HT1080 (cell line): ENCODE measurements at regions not wholly inside any gene's neighbourhood (a gene's known extent, or its start where the extent isn't known, plus 50 kb on each side); places are given as distances from the start of the nearest gene placed in this dataset.
"Not testable (repeated sequence)": the region's sequence is repeated elsewhere in the genome, so short reads cannot be mapped to it uniquely, and the experiment has no call there.

Experiments used
- DNase-seq: peaks from one replicate; pipeline ENCODE4 v3.0.0-alpha.2; 2015; ENCODE audit warnings: low read depth

DNA sequence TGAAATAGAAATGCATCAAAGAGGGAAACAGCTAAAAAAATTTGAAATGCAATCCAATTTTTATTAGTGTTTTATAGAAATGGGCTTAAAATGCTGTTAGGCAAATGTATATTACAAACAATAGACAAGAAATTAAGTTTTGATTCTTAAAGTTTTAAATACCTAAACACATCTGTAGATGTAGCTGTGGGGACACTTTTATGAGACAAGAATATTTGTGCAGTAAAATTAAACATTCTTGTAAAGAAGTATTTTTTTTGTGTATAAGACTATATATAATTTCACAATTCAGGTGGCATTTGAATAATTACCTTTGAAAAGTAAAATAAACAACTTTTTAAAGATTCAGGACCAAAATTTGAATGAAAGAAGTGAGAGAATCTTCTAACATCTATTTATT is 1015.9 kb downstream of the REEP3 start:
- DNase-seq, result no peak

DNA sequence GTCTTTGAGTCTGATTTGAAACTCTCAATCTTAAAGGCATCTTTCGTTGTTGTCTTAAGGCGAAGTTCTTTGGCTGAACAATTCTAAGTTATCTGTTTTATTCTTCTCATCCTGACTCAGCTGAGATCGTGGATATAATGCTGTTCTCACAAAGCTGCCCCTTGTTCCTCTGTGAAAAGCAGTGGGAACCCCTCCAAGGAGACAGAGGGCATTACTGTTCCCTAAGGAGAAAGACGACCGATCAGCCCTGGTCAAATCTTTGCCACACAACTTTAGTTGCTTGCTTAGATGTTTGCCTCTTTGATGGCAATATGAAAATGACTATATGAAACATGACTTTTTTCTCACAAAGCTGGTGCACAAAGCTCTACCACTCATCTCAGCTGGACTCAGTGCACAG is 1016.7 kb downstream of the REEP3 start:
- no peak for DNase-seq

DNA sequence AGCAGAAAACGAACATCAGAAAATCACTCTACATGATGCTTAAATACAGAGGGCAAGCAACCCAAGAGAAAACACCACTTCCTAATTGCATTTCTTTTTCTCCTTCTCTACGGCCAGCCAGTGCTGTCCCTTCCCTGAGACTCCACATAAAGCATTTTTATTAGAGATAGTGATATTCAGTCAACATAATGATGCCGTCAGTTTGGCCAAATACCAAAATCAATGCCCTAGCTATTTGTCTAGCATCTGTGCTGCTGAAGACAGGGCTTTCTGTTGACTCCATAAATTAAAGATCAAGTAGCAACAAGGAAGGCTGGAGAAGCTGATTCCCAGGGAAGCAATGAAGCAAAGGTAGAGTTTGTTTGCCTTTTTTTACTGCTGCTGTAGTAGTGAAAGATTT is 1024.9 kb downstream of the REEP3 start:
- DNase-seq, result no peak

DNA sequence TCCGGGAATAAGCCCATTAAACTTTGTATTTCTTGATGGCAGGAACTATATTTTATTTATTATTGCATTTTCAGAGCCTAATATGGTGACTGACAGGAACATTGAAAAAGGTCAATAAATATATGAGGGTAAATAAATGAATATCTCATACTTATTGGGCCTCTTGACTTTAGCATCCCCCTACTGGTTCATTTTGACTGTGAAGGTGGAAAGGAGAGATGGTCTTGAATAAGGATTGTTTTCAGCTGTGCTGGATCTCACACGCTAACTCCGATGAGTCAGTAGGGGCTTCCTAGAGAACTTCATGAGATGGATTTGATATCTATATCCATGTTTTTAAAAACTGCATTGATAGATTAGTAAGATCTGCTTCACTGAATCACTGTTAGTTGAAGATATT is 1026.0 kb downstream of the REEP3 start:
- DNase-seq, result no peak

DNA sequence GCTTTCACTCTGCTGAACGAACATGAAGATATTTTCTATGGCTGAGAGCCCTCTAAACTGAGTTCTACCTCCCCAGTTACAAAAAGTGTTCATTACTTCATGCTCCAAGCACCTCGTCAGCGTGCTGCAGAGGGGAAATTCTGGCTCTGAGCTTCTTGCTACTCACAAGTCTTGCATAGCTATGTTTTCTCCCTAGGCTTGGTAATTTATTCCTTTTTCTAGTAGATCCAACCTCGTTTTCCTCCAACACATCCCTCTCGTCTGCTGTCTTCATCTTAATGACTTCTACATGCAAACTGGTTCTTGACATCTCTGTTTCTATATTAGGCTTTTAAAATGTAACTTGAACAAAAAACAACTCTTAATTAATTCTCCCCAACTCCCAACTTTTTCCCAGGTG is 1034.5 kb downstream of the REEP3 start:
- no peak for DNase-seq

DNA sequence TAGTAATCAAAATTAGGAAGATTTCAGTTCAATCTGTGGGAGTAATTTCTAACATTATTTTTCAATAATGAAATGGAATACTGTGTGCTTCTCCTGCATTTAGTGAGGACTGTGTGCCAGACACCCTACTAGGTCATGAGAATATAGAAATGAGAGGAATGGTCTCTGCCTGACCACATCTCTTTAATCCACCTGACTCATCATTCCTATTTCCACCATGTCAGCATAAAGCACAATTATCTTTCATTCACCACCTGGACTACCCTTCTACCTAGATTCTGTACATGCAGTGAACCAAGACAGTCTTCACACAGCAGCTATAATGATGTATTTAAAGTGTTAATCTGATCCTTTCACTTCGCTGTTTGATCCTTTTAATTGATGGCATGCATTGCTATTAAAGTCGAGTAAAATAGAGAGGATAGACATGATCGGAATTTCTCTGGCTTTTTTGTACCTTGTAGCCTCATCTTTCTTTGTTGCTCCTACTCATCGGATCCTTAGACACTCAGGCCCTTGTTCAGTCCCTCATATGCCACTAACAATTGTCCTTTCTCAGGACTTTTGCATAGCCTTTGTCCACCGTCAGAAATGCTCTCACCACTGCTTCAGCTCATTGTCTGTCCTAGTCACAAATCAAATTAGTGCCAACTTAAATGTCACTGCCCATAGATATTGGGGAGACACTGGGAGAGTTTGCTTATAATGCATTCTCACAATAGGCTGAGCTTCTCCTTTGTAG is 1037.1 kb downstream of the REEP3 start:
- no peak for DNase-seq

DNA sequence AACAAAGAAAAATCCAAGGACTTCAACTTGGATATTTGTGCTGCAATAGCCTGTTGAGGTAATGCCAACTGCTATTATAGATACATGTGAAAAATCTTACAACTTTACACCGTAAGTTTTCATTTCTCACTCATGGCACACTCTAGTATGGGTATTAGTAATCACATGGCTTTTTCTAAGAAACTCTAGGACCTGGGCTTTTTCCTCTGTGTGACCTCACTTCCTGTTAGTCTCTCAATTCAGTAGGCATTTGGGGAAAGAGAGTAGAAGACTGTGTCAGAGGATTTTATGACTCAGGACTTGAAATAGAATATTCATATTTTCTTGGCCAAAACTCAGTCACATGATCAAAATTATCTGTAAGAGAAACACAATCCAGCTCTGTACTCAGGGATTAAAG is 1049.9 kb downstream of the REEP3 start:
- peak; percentile 49 for DNase-seq

DNA sequence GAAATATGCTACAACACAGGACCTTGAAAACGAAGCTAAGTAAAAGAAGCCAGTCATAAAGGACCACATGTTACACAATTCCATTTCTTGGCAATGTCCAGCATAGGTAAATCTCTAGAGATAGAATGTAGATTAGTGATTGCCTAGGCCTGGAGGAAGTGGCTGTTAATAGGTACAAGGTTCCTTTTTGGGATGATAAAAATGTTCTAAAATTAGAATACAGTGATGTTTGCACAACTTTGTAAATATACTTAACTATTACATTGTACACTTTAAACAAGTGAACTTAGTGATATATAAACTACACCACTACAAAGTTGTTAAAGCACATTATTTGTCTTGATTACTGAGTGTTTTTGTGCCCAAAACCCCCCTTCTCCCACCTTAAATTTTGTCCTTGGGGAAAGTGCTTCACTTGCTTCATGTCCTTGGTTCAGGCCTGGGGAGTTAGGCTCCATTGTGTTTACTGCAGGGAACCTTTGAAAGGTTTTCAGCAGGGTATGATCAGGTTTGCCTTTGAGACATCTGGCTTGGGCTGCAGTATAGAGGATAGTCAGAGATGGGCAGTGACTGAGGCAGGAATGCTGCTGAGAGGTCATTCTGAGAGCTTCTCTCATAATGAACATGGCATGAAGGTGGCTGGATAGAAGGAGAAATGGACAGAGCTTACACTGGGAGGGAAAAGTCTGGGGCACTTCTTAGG is 1052.6 kb downstream of the REEP3 start:
- DNase-seq, result no peak

DNA sequence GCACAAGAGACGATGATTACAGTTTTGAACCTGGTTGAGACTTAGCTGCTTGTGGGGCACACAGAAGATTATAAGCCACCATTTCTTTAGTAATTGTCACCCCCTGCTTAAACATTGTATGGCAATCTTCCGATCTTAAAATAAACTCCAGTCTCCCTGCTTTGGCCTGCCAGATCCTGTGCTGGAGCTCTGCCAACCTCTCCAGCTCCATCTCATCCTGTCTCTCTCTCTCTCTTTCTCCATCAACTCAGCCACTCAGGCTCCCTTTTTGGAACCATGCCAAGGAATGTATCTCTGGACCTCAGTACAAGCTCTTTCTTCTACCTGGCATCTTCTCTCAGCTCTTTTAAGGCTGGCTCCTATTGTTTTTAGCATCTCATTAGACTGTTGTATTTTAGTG is 1053.2 kb downstream of the REEP3 start:
- peak; percentile 7 for DNase-seq

DNA sequence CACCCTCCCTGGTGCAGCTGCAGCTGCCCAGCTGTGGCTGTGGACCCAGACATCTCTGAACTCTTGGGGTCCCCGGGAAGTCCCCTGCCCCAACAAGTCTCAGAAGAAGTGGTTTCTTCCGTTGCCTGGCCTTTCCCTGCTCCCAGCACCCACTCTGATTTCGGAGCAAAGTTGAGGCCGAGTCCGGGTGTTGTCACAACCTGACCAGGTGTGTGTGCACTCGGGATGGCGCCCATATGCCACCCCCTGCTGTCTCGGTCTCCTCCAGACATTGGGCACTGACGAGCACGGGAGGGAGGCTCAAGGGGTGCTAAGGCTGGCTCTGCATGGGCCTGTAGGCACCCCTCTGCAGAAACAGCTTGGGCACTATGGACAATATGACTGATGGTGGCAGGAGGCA is 1055.3 kb downstream of the REEP3 start:
- no peak for DNase-seq

DNA sequence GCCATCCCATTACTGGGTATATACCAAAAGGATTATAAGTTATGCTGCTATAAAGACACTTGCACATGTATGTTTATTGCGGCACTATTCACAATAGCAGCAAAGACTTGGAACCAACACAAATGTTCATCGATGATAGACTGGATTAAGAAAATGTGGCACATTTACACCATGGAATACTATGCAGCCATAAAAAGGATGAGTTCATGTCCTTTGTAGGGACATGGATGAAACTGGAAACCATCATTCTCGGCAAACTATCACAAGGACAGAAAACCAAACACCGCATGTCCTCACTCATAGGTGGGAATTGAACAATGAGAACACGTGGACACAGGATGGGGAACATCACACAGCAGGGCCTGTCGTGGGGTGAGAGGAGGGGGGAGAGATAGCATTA is 1057.6 kb downstream of the REEP3 start:
- DNase-seq, result not testable (repeated sequence)

DNA sequence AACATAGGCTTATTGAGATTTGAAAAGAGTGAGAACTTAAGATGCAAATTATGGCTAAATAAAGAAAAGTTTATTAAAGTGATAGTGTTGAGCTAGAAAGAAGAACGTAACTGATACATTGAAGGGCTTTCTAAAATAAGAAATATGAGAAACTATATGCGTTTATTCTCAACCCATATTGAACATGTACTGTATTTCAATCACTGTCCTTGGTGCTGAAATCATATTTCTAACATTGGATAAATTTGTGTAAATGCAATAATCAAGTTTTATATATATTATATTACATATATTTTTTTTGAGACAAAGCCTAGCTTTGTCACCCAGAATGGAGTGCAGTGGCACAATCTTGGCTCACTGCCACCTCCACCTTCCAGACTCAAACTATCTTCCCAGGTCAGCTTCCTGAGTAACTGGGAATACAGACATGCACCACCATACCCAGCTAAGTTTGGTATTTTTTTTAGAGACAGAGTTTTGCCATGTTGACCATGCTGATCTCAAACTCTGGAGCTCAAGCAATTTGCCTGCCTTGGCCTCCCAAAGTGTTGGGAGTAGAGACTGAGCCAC is 1065.8 kb downstream of the REEP3 start:
- DNase-seq, result no peak

DNA sequence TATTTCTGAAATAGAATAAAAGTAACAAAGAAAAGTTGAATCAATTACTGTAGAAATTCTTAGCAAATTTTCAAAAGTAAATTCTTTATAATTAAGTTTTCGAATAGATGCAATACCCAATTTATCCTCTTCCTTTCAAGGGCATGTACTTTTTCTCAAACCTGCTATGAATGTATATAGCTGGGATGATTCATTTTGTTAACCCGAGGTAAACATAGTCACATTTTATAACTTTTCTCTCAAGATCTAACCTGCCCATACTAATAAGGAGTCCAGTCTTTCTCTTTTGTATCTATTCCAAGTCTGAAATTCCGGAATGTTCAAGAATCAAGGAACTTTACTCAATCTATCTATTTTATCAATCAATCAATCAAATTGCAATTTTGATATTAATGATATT is 1072.9 kb downstream of the REEP3 start:
- no peak for DNase-seq

DNA sequence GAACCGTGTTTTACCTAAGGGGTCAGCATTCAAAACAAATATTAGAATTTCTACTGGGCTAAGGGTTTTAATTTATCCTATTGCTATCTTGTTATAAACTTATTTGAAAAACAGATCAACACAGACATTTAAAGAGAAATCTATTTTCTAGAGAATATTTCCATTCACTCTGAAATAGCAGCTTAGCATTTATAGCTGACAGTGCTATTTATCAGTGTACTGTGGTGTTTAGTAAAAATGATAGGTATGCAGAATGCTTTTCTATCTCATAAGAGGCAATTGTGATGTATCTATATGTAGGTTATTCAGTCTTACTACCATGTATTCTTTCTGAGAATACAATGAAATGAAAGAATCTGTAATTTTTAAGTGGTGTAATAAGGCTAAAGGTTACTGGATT is 1077.4 kb downstream of the REEP3 start:
- no peak for DNase-seq

DNA sequence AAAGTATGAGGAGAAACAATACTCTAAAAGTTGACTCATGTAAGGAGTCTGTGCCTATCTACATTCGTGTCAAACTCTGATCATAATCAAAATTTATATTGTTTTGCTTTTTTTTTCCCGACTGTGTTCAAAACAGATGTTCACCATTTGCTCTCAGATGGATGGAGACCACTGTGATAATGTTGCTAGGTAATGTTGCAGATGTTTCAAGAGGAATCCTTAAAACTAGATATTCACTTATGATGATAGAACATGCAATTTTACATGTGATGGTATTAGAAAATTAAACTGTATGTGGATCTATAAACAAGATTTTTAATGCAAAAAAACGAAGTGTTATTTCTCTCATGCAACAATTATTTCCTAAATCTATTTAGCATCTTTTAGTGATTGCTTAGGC is 1080.1 kb downstream of the REEP3 start:
- DNase-seq, result no peak

DNA sequence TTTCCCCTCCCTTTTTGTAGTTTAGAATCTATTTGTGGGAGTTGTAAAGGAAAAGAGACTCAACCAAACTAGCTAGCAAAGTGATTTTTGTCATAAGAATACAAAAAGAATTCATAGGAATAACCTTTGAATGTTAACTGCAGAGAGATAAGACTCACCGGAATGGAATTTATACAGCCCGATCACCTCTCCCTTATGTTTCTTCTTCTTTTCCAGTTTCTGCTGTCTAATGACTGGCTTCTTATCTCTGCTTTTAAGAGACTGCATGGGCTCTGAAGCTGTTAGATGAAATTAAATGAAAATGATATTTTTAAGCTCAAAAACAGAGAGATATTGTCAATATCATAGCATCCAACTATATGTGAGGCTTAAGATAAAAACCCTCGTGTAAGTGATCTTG is 1095.9 kb downstream of the REEP3 start:
- DNase-seq, result peak; percentile 20

DNA sequence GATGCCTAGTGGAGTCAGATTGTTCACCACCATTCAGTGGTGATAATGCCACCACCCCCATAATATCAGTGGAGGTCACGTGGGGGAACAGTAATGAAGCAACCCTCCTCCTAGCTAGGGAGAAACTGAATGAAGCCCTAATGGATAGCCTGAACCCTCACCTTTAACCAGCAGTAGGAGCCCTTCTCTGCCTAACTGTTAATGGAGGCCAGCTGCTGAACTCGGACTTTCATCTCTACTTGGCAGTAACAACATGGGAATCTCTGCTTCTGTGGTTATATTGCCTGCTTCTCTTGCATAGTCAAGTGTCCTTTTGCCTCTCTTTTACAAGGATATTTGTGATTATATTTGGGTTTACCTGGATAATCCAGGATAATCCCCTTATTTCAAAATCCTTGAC is 1097.9 kb downstream of the REEP3 start:
- no peak for DNase-seq

DNA sequence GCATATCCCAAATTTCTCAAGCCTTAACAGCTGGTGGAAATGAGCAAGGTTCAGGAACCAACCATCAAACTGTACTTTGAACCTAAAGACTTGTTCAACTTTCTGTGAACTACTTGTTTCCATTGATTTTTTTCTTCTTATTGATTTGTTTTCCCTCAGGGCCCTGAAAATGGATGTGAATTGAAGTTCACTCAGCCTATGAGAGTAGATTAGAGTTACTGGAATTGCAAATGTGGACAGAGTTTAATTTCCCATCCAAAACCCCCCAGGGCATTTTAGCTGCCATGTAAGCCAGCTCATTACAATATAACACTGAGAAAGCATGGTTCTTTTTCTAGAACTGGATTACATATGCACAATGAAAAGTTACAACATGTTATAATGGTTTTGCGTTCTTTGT is 1105.7 kb downstream of the REEP3 start:
- no peak for DNase-seq

DNA sequence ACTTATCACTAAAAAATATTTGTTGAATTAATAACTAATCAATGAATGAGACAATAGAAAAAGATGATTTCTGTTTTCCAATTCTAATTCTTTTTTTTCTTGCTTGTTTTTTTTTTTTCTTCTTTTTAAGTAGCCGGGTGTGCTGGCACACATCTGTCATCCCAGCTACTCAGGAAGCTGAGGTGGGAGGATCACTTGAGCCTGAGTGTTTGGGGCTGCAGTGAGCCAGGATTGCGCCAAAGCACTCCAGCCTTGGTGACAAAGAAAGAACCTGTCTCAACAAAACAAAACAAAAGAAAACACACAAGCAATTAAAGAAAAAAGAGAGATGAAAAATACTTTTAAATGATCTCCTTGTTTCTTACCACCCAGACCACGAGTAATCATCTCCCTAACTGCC is 1109.3 kb downstream of the REEP3 start:
- DNase-seq, result no peak

DNA sequence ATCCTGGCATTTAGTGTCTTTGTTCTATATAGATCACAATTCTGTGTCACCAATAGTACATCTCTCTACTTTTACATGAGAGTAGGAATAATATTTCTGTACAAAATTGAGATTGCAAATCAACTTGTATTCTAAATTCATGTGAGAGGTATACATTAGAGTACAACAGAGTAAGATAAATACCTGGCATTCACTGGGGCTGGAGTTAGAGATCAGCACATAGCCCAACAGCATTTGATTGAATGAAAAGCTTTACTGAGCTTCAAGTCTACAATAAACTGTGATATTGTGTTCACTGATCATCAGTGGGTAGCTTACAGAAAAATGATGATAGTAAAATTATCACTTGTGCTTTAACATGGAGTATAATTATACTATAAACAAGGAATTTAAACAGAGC is 1114.7 kb downstream of the REEP3 start:
- DNase-seq, result no peak

DNA sequence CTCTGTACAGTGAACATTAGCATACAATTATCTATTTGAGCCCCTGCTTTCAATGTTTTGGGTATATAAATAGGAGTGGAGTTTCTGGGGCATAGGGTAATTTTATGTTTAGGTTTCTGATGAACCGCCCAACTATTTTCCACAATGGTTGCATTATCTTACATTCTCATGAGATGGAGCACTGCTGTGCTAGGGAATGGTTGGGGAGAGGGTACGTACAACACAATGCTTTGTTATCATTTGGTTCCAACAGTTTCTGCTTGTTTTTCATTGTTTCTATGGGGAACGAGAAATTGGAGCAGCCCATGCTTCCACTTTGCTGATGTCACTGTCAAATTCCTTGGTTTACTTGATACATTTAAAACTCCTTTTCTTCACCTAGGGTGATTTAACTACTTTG is 1115.3 kb downstream of the REEP3 start:
- no peak for DNase-seq

DNA sequence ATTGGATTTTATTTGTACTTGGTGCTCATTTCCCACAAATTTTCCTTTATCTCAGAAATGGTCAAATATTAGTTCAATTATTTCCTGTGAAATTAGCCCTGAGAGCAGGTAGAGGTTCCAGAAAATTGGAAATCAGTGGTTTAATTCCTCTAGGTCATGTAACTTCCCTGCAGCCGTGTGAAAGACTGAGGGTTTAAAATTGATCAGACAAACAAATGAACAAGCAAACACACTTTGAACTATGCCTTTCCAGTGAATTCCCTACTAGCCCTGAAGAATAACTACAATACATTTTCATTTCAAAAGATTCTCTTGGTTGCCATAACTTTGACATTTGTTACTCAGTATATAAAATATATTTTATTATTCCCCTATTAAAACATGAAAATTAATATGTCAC is 1116.7 kb downstream of the REEP3 start:
- no peak for DNase-seq

DNA sequence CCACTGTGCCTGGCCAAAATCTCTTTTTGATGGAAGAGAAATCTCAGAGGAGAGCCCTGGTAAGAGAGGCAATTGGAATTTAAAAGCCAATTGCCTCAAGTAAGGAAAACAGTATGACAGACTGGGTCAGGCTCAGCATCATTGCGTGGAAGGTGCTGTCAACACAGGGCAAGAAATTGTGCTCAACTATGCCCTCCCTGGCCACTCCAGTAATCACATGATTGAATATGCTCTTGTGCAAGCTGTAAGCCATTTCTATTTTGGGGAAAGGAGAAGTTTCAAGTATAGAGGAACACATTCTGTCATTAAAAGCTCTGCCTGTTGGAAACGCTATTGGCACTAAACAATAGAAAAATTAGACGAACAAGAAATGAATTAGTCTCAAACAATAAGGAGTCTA is 1127.7 kb downstream of the REEP3 start:
- peak; percentile 5 for DNase-seq
